Activated CD4-positive, alpha-beta T cell treated with anti-CD3 and anti-CD28 coated beads, Interleukin-2, Interleukin-6, amounts not matched to agents 100 ng/mL and 50 ng/mL, durations not matched to agents 16 hours and 8 hours (primary cell): ENCODE measurements at regions not wholly inside any gene's neighbourhood (a gene's known extent, or its start where the extent isn't known, plus 50 kb on each side); places are given as distances from the start of the nearest gene placed in this dataset.

Source experiments
- DNase-seq: peaks from one replicate; pipeline ENCODE4 v3.0.0-alpha.2; 2020

GRCh38 chr11:43197379-43197778 is 114.4 kb upstream of the API5 start:
- DNase-seq: no peak

- no peak for DNase-seq
Observed at GRCh38 chr11:43200031-43200430, 111.8 kb upstream of the API5 start.

- no peak for DNase-seq
Observed at GRCh38 chr11:43212279-43212678, 99.5 kb upstream of the API5 start.

GRCh38 chr11:43214471-43214870 is 97.3 kb upstream of the API5 start:
- no peak for DNase-seq

- no peak for DNase-seq
Observed at GRCh38 chr11:43217849-43218248, 93.9 kb upstream of the API5 start.

- no peak for DNase-seq
Observed at GRCh38 chr11:43222215-43222614, 89.6 kb upstream of the API5 start.

- no peak for DNase-seq
Observed at GRCh38 chr11:43223026-43223425, 88.8 kb upstream of the API5 start.

- DNase-seq: no peak
Observed at GRCh38 chr11:43234881-43235280, 76.9 kb upstream of the API5 start.

- DNase-seq: no peak
Observed at GRCh38 chr11:43238341-43238740, 73.5 kb upstream of the API5 start.

- no peak for DNase-seq
Observed at GRCh38 chr11:43239791-43240190, 72.0 kb upstream of the API5 start.

- no peak for DNase-seq
Observed at GRCh38 chr11:43242401-43242800, 69.4 kb upstream of the API5 start.

GRCh38 chr11:43243927-43244326 is 67.9 kb upstream of the API5 start:
- DNase-seq: no peak

GRCh38 chr11:43245466-43245865 is 66.3 kb upstream of the API5 start:
- DNase-seq: no peak

- DNase-seq: no peak
Observed at GRCh38 chr11:43250309-43250708, 61.5 kb upstream of the API5 start.

GRCh38 chr11:43261775-43262174 is 50.0 kb upstream of the API5 start:
- DNase-seq: no peak
